ENCODE measurements at regions not wholly inside any gene's neighbourhood (a gene's known extent, or its start where the extent isn't known, plus 50 kb on each side); places are given as distances from the start of the nearest gene placed in this dataset.

DNA sequence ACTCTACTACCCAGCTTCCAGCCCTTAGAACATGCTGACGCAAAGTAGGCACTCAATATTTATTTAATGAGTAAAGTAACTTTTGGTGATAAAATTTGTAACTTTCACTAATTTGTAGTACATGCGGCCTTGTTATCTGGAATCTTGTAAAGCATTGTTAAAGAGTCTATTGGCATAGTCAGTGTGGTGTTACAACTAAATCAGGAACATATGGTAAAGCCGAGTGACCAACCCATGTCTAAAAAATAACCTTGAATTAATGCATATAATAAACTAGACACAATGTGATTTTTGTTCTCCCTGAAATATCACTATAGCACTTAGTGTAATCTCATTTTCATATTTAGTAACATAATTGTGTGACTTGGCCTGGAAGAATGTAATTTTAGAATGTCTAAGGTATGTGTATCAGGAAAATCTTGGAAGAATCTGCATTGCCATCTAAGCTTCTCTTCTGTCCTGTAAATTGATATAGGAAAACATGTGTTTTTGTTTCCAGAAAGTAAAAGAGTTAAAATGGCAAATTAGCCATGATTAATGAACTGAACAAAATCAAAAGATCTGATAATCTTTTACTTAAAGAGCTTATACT, 256.7 kb upstream of the GNAI1 start:
- TF ChIP-seq, protein P1, sequence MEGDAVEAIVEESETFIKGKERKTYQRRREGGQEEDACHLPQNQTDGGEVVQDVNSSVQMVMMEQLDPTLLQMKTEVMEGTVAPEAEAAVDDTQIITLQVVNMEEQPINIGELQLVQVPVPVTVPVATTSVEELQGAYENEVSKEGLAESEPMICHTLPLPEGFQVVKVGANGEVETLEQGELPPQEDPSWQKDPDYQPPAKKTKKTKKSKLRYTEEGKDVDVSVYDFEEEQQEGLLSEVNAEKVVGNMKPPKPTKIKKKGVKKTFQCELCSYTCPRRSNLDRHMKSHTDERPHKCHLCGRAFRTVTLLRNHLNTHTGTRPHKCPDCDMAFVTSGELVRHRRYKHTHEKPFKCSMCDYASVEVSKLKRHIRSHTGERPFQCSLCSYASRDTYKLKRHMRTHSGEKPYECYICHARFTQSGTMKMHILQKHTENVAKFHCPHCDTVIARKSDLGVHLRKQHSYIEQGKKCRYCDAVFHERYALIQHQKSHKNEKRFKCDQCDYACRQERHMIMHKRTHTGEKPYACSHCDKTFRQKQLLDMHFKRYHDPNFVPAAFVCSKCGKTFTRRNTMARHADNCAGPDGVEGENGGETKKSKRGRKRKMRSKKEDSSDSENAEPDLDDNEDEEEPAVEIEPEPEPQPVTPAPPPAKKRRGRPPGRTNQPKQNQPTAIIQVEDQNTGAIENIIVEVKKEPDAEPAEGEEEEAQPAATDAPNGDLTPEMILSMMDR (IDR thresholded peaks at IDR 0.05; ENCODE audit: low read depth, low read length, missing control alignments): no peak
- H3K4me3 ChIP-seq (ENCODE audit: low read depth, low read length): no peak overlapping the region
- DNase-seq (ENCODE audit: low read depth): no peak

DNA sequence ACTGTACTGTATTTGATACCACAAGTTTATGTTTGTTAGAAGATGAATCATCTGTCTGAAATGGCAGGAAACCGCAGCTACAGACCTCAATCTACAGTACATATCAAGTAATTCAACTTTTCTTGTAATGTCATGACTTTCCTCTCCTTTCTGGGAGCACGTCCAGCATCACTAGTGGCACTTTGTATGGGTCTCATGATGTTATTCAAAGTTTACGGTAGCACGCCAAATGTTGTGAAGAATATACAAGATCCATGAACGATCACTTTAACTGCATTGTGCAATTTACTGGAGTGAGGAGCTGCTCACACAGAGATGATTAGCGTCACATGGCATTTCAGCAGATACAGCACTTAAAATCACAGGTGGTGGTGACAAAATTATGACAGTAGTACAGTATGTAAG, 257.8 kb upstream of the GNAI1 start:
- no peak overlapping the region for H3K4me3 ChIP-seq (ENCODE audit: low read depth, low read length)
- TF ChIP-seq, protein P1 (IDR thresholded peaks at IDR 0.05; ENCODE audit: low read depth, low read length, missing control alignments): no peak
- DNase-seq (ENCODE audit: low read depth): no peak

DNA sequence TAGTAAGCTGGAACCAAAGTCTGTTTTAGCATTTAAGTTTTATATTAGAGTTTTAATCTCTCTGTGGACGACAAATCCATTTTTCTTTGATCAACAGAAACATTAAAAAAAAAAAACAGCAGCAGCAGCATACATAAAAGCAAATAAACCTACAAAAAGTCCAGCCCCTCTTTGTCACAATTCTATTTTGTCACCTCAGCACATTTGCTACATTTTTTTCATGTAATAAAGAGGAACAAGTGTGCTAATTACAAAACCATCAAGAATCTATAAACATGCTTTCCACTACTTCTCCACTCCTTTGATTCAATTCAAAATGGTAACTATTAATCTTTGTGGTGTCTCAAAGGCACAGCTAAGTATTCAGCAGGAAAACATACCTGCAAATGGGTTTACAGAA, 259.8 kb upstream of the GNAI1 start:
- TF ChIP-seq, protein P1 (IDR thresholded peaks at IDR 0.05; ENCODE audit: low read depth, low read length, missing control alignments): no peak
- no peak for DNase-seq (ENCODE audit: low read depth)
- no peak overlapping the region for H3K4me3 ChIP-seq (ENCODE audit: low read depth, low read length)

DNA sequence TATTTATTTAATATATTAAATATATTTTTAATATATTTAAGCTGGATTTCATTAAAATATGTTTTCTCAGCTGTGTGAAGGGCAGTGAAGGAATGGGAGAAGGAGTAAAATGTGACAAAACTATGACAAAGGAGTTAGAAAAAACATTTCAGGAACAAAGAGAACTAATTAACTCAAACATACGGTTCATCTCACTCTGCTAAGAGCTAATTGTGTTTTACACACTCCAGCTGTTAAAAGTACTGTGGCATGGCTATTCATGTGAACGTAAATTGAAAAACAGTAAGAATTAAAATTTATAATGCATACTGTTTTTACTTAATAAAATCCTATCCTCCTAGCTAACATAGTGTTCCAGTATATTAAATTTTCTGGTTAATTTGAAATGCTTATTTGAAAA, 262.5 kb upstream of the GNAI1 start:
- no peak for DNase-seq (ENCODE audit: low read depth)
- H3K4me3 ChIP-seq (ENCODE audit: low read depth, low read length): no peak overlapping the region
- TF ChIP-seq, protein P1 (IDR thresholded peaks at IDR 0.05; ENCODE audit: low read depth, low read length, missing control alignments): no peak

DNA sequence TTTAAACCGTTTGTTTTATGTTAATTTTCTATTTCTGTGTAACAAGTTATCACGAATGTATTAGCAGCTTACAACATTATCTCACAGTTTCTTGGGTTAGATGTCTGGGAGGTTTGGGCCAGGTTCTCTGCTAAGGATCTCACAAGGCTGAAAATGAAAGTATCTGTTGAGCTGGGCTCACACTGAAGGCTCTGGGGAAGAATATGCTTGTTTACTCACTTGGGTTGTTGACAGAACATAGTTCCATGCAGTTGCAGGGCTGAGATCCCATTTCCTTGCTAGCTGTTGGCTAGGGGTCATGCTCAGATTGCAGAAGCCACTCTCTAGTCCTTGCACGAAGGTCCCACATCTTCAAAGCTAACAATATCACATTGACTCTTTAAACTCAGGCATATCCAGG, 266.6 kb upstream of the GNAI1 start:
- TF ChIP-seq, protein P1 (IDR thresholded peaks at IDR 0.05; ENCODE audit: low read depth, low read length, missing control alignments): no peak
- DNase-seq (ENCODE audit: low read depth): no peak
- H3K4me3 ChIP-seq (ENCODE audit: low read depth, low read length): no peak overlapping the region

DNA sequence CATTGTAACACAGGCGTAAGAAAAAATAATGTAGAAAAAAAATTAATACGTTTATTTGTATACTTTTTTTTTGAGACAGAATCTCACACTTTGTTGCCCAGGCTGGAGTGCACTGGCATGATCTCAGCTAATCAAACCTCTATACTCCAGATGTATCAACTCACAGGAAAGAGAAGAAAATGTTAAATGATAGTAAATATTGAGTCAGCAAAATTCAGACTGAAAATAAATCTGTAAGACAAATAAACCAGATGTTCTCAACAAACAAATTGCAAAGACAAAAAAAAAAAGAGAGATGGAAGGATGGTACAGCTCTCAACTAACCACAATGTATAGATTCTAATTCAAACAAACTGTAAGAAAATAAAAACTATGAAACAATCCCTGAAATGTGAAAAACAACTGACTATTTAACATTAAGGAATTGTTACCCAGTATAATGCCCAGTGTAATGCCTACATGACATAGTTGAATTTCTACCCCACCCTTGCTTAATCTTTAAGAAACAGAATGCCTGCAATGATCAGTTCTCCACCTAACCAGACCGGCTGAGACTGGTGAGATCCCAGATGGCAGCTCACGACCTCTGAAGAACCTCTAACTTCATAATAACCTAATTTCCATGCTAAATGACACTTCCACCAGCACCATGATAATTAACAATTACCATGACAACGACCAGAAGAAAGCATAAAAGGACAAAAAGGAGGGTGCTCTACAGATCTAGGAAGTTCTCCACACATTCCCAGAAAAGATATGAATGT, 272.0 kb upstream of the GNAI1 start:
- no peak overlapping the region for H3K4me3 ChIP-seq (ENCODE audit: low read depth, low read length)

More for the DNA sequence above, 272.0 kb upstream of the GNAI1 start:
- no peak for DNase-seq (ENCODE audit: low read depth)
- TF ChIP-seq, protein P1 (IDR thresholded peaks at IDR 0.05; ENCODE audit: low read depth, low read length, missing control alignments): no peak
